ENCODE measurements at regions not wholly inside any gene's neighbourhood (a gene's known extent, or its start where the extent isn't known, plus 50 kb on each side); places are given as distances from the start of the nearest gene placed in this dataset.

- H3K36me3 ChIP-seq (ENCODE audit: control insufficient read depth in 2 of 2, extremely low read depth in 1 of 2, insufficient read depth in 2 of 2, low read length in 2 of 2), result no peaks in the 10 kb centered on the region
- dilution Hi-C loops (cut with MboI; ENCODE audit: extremely low pct_ligation_motif_present, low sequenced_read_pairs), result no loop called here
- H2AFZ ChIP-seq (ENCODE audit: control insufficient read depth, low read length), result no peak overlapping the region
- no peaks in the 10 kb centered on the region for H4K20me1 ChIP-seq (ENCODE audit: control insufficient read depth, extremely low read depth, insufficient read depth, low read length)
- no peaks in the 10 kb centered on the region for H3K79me2 ChIP-seq (ENCODE audit: control insufficient read depth, insufficient read depth, low read length)
- no peak overlapping the region for H3K27ac ChIP-seq (ENCODE audit: control insufficient read depth, insufficient read depth, low read length)
- FAIRE-seq (no peak), DNase-seq (ENCODE audit: low read depth, low spot score) (no peak)
- H3K9me1 ChIP-seq (ENCODE audit: control insufficient read depth, extremely low read depth, insufficient read depth, low read length), result no peaks in the 10 kb centered on the region
- H3K9me3 ChIP-seq (ENCODE audit: control insufficient read depth, low read depth, low read length), result no peaks in the 10 kb centered on the region
- no peaks in the 10 kb centered on the region for H3K27me3 ChIP-seq (ENCODE audit: control insufficient read depth, extremely low read depth, insufficient read depth, low read length)
- no peak overlapping the region for H3K9ac ChIP-seq (ENCODE audit: control insufficient read depth, extremely low read depth, insufficient read depth, low read length)
- no peaks in the 10 kb centered on the region for H3K4me1 ChIP-seq (ENCODE audit: control insufficient read depth, extremely low read depth, insufficient read depth, low read length)
- TF ChIP-seq CTCF (optimal IDR thresholded peaks at IDR 0.05 in 1 of 3, IDR thresholded peaks at IDR 0.05 in 1 of 3, conservative IDR thresholded peaks at IDR 0.05 in 1 of 3; ENCODE audit: extremely low read depth in 1 of 3, insufficient read depth in 2 of 3, low read length in 3 of 3), result no peak
- TF ChIP-seq EZH2 (IDR thresholded peaks at IDR 0.05; ENCODE audit: low read length), result no peak
- no peak overlapping the region for H3K4me2 ChIP-seq (ENCODE audit: control insufficient read depth, extremely low read depth, insufficient read depth, low read depth, low read length)
- no peak overlapping the region for H3K4me3 ChIP-seq (ENCODE audit: control insufficient read depth in 2 of 3, extremely low read depth in 1 of 3, insufficient read depth in 2 of 3, low read depth in 1 of 3, low read length in 3 of 3)
Observed at GRCh38 chr2:51628917-51629316, 597.0 kb upstream of the NRXN1 start.

GRCh38 chr2:51624995-51625394 is 593.1 kb upstream of the NRXN1 start:
- H3K4me1 ChIP-seq (ENCODE audit: control insufficient read depth, extremely low read depth, insufficient read depth, low read length), result no peaks in the 10 kb centered on the region
- no peaks in the 10 kb centered on the region for H3K36me3 ChIP-seq (ENCODE audit: control insufficient read depth in 2 of 2, extremely low read depth in 1 of 2, insufficient read depth in 2 of 2, low read length in 2 of 2)
- H3K27ac ChIP-seq (ENCODE audit: control insufficient read depth, insufficient read depth, low read length), result no peak overlapping the region
- no peak overlapping the region for H2AFZ ChIP-seq (ENCODE audit: control insufficient read depth, low read length)
- no peaks in the 10 kb centered on the region for H4K20me1 ChIP-seq (ENCODE audit: control insufficient read depth, extremely low read depth, insufficient read depth, low read length)
- FAIRE-seq (no peak), DNase-seq (ENCODE audit: low read depth, low spot score) (no peak)
- TF ChIP-seq EZH2 (IDR thresholded peaks at IDR 0.05; ENCODE audit: low read length) (no peak), CTCF (optimal IDR thresholded peaks at IDR 0.05 in 1 of 3, IDR thresholded peaks at IDR 0.05 in 1 of 3, conservative IDR thresholded peaks at IDR 0.05 in 1 of 3; ENCODE audit: extremely low read depth in 1 of 3, insufficient read depth in 2 of 3, low read length in 3 of 3) (no peak)
- H3K9ac ChIP-seq (ENCODE audit: control insufficient read depth, extremely low read depth, insufficient read depth, low read length), result no peak overlapping the region
- no peaks in the 10 kb centered on the region for H3K79me2 ChIP-seq (ENCODE audit: control insufficient read depth, insufficient read depth, low read length)
- no peak overlapping the region for H3K4me3 ChIP-seq (ENCODE audit: control insufficient read depth in 2 of 3, extremely low read depth in 1 of 3, insufficient read depth in 2 of 3, low read depth in 1 of 3, low read length in 3 of 3)
- no peaks in the 10 kb centered on the region for H3K9me1 ChIP-seq (ENCODE audit: control insufficient read depth, extremely low read depth, insufficient read depth, low read length)
- no peaks in the 10 kb centered on the region for H3K27me3 ChIP-seq (ENCODE audit: control insufficient read depth, extremely low read depth, insufficient read depth, low read length)
- H3K4me2 ChIP-seq (ENCODE audit: control insufficient read depth, extremely low read depth, insufficient read depth, low read depth, low read length), result no peak overlapping the region
- dilution Hi-C loops (cut with MboI; ENCODE audit: extremely low pct_ligation_motif_present, low sequenced_read_pairs), result no loop called here
- H3K9me3 ChIP-seq (ENCODE audit: control insufficient read depth, low read depth, low read length), result no peaks in the 10 kb centered on the region
